ENCODE measurements at regions not wholly inside any gene's neighbourhood (a gene's known extent, or its start where the extent isn't known, plus 50 kb on each side); places are given as distances from the start of the nearest gene placed in this dataset.

- TF ChIP-seq ZNF687 (IDR thresholded peaks at IDR 0.05) (no peak), HDAC6 (IDR thresholded peaks at IDR 0.05; ENCODE audit: unreplicated experiment) (no peak), ZNF24 (IDR thresholded peaks at IDR 0.05) (no peak)
Measured at GRCh38 chr4:151911970-151912369, 151.2 kb upstream of the GATB start (continued).

- Histone ChIP-seq H3K9me3 (replicated peaks; ENCODE audit: control insufficient read depth, insufficient read depth, low read length) (no peaks in the 10 kb centered on the region; the same call in 2 of the 3 replicates), H3K4me1 (ENCODE audit: control insufficient read depth, insufficient read depth, low read length) (peaks cover 14% of the 10 kb centered on the region), H3K36me3 (ENCODE audit: control insufficient read depth in 2 of 2, insufficient read depth in 2 of 2, low read length in 1 of 2) (no peaks in the 10 kb centered on the region), H3K27me3 (replicated peaks in 1 of 2; ENCODE audit: control insufficient read depth in 2 of 2, insufficient read depth in 2 of 2, low read length in 1 of 2) (no peaks in the 10 kb centered on the region), H3K9ac (ENCODE audit: control insufficient read depth, insufficient read depth, low read length) (no peak overlapping the region), H2AFZ (ENCODE audit: control insufficient read depth, low read depth, low read length) (no peak overlapping the region; the same call in 1 of the 2 replicates), H3K27ac (ENCODE audit: control insufficient read depth, insufficient read depth) (no peak overlapping the region), H3K79me2 (ENCODE audit: control insufficient read depth, insufficient read depth, low read length) (no peaks in the 10 kb centered on the region), H4K20me1 (ENCODE audit: control insufficient read depth, insufficient read depth) (no peaks in the 10 kb centered on the region), H3K4me3 (no peak overlapping the region), H3K4me2 (ENCODE audit: control insufficient read depth, insufficient read depth) (no peak overlapping the region)
- WGBS (ENCODE audit: insufficient coverage, insufficient replicate concordance, low lambda C conversion rate, missing lambda C conversion rate), result 18% methylated on average over 4 of the region's 4 CpGs
- CTCF ChIA-PET, result interaction anchor here (0.7 to 1.7 kb wide), 2 partner anchors 21 to 27 kb away, joined by 4 to 5 read pairs; no protein-coding TSS in a partner anchor
- intact Hi-C loops (cut with micrococcal nuclease; ENCODE audit: unreplicated experiment) (loop anchor here (5.0 kb wide), 1 partner anchor 107 kb away; no protein-coding TSS in a partner anchor), in situ Hi-C loops (cut with MboI) (no loop called here)
- DNase-seq (ENCODE audit: low read depth, low spot score) (no peak), FAIRE-seq (no peak), ATAC-seq (peak; percentile 55)
- BruUV-seq (replicated peaks), result no TSS peak
- POLR2A ChIA-PET, result no interaction called here
- SMC1A ChIA-PET (ENCODE audit: uncharacterized antibody, unreplicated experiment), result interaction anchor here (0.6 to 4.7 kb wide), 6 partner anchors 7 to 161 kb away, joined by 3 to 23 read pairs (median 3); no protein-coding TSS in a partner anchor
- RAD21 ChIA-PET (ENCODE audit: unreplicated experiment), result interaction anchor here (0.6 to 1.6 kb wide), 3 partner anchors 21 to 1451 kb away, joined by 3 to 8 read pairs (median 3); no protein-coding TSS in a partner anchor
- TF ChIP-seq NFXL1 (IDR thresholded peaks at IDR 0.05; ENCODE audit: borderline replicate concordance) (no peak), USF2 (IDR thresholded peaks at IDR 0.05; ENCODE audit: borderline replicate concordance, low read depth, low read length) (no peak), POLR2AphosphoS2 (IDR thresholded peaks at IDR 0.05; ENCODE audit: low read depth, low read length) (no peak), USF1 (IDR thresholded peaks at IDR 0.05; ENCODE audit: borderline replicate concordance, extremely low read length, insufficient read depth, low read depth, low read length) (no peak), RAD21 (IDR thresholded peaks at IDR 0.05; ENCODE audit: insufficient read depth, low read depth, low read length) (0 out of 2 replicates have a peak, but pooled peaks have one; percentile 1), NRF1 (conservative IDR thresholded peaks at IDR 0.05; ENCODE audit: low read depth, low read length) (no peak), CBFB (IDR thresholded peaks at IDR 0.05; ENCODE audit: low read depth) (no peak), SPI1 (IDR thresholded peaks at IDR 0.05; ENCODE audit: borderline replicate concordance, insufficient read depth, low read depth, low read length) (peak; percentile 83), CHD4 (IDR thresholded peaks at IDR 0.05) (no peak), SMARCA5 (IDR thresholded peaks at IDR 0.05) (no peak)
Measured at GRCh38 chr4:151908734-151909497, 148.1 kb upstream of the GATB start.

All from GM12878 (cell line).